ENCODE measurements at regions not wholly inside any gene's neighbourhood (a gene's known extent, or its start where the extent isn't known, plus 50 kb on each side); places are given as distances from the start of the nearest gene placed in this dataset.

DNA sequence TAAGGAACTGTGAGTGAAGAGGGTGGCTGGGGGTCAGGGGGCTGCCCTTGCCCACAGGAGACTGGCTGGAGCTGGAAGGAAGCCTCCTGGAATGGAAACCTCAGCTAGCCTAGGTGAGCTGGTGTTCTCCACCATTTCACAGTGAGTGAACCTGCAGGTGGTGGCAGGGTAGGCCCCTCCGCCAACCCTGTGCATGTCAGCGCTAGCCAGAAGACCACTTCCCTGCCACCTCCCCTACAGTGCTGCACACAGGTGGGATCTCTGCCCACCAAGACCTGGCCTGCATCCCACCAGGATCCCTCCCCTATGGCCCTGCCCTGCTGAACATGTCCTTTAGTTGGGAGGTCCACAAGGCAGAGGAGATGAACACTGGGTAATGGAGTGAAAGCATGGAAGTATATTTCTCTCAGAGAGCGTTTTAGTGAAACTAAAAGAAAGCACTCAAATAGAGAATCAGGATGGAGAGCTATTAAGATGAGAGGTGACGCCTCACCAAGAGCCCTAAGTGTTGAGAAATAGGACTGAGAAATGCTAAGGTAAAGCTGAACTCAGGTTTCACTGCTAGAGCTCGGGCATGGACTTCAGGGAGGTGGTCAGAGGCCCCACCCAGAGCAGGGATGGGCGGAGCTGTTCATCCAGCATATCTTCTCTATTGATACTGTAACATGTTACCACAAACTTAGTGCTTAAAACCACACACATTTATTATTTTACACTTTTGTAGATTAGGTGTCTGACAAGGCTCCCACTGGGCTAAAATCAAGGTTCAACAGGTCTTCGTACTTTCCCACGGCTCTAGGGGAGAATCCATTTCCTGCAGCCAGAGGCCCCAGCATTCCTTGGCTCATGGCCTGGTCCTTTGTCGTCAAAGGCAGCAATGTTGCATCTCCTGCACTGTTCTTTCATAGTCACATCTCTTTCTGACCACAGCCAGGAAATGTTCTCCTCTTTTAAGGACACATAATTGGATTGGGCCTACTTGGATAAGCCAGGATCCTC, 83.2 kb downstream of the DIRAS2 start:
- TF ChIP-seq POLR2AphosphoS5 (IDR thresholded peaks at IDR 0.05; ENCODE audit: low read depth, low read length): no peak
- TF ChIP-seq TAF1 (IDR thresholded peaks at IDR 0.05; ENCODE audit: borderline replicate concordance, low read depth, low read length): no peak
- no peak for TF ChIP-seq ELF1 (IDR thresholded peaks at IDR 0.05)
- TF ChIP-seq, protein P1, sequence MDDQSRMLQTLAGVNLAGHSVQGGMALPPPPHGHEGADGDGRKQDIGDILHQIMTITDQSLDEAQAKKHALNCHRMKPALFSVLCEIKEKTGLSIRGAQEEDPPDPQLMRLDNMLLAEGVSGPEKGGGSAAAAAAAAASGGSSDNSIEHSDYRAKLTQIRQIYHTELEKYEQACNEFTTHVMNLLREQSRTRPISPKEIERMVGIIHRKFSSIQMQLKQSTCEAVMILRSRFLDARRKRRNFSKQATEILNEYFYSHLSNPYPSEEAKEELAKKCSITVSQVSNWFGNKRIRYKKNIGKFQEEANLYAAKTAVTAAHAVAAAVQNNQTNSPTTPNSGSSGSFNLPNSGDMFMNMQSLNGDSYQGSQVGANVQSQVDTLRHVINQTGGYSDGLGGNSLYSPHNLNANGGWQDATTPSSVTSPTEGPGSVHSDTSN (IDR thresholded peaks at IDR 0.05): no peak
- TF ChIP-seq, protein P2, sequence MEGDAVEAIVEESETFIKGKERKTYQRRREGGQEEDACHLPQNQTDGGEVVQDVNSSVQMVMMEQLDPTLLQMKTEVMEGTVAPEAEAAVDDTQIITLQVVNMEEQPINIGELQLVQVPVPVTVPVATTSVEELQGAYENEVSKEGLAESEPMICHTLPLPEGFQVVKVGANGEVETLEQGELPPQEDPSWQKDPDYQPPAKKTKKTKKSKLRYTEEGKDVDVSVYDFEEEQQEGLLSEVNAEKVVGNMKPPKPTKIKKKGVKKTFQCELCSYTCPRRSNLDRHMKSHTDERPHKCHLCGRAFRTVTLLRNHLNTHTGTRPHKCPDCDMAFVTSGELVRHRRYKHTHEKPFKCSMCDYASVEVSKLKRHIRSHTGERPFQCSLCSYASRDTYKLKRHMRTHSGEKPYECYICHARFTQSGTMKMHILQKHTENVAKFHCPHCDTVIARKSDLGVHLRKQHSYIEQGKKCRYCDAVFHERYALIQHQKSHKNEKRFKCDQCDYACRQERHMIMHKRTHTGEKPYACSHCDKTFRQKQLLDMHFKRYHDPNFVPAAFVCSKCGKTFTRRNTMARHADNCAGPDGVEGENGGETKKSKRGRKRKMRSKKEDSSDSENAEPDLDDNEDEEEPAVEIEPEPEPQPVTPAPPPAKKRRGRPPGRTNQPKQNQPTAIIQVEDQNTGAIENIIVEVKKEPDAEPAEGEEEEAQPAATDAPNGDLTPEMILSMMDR (IDR thresholded peaks at IDR 0.05): no peak
- no peak for TF ChIP-seq NFIC (IDR thresholded peaks at IDR 0.05; ENCODE audit: borderline replicate concordance)

Data from SK-N-SH (cell line).